ENCODE measurements at regions not wholly inside any gene's neighbourhood (a gene's known extent, or its start where the extent isn't known, plus 50 kb on each side); places are given as distances from the start of the nearest gene placed in this dataset.

DNA sequence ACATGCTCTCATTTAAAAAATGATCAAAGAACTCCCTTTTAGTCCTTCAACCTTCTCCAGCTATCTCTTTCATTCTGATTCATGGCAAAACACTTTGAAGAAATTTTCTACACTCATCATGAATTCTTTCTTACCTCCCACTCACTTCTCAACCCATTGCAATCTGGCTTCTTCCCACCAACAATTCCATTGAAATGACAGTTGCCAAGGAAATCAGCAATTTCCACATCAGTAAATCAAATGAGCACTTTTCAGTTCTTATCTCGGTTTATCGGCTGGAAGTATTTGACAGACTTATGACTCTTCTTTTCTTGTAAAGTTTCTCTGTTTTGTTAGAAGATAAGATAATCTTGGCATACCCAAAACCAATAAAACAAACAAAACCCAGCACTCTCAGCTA is 99.1 kb upstream of the CACNA2D1 start (continued):
- TF ChIP-seq, protein P1, sequence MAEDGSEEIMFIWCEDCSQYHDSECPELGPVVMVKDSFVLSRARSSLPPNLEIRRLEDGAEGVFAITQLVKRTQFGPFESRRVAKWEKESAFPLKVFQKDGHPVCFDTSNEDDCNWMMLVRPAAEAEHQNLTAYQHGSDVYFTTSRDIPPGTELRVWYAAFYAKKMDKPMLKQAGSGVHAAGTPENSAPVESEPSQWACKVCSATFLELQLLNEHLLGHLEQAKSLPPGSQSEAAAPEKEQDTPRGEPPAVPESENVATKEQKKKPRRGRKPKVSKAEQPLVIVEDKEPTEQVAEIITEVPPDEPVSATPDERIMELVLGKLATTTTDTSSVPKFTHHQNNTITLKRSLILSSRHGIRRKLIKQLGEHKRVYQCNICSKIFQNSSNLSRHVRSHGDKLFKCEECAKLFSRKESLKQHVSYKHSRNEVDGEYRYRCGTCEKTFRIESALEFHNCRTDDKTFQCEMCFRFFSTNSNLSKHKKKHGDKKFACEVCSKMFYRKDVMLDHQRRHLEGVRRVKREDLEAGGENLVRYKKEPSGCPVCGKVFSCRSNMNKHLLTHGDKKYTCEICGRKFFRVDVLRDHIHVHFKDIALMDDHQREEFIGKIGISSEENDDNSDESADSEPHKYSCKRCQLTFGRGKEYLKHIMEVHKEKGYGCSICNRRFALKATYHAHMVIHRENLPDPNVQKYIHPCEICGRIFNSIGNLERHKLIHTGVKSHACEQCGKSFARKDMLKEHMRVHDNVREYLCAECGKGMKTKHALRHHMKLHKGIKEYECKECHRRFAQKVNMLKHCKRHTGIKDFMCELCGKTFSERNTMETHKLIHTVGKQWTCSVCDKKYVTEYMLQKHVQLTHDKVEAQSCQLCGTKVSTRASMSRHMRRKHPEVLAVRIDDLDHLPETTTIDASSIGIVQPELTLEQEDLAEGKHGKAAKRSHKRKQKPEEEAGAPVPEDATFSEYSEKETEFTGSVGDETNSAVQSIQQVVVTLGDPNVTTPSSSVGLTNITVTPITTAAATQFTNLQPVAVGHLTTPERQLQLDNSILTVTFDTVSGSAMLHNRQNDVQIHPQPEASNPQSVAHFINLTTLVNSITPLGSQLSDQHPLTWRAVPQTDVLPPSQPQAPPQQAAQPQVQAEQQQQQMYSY (CRISPR knock-in tag; IDR thresholded peaks at IDR 0.05), result no peak
- TF ChIP-seq ZNF263 (CRISPR knock-in tag; IDR thresholded peaks at IDR 0.05; ENCODE audit: low read depth), result no peak
- TF ChIP-seq ZNF671 (CRISPR knock-in tag; IDR thresholded peaks at IDR 0.05), result no peak
- TF ChIP-seq SOX15 (CRISPR knock-in tag; IDR thresholded peaks at IDR 0.05), result no peak
- TF ChIP-seq, protein P2, sequence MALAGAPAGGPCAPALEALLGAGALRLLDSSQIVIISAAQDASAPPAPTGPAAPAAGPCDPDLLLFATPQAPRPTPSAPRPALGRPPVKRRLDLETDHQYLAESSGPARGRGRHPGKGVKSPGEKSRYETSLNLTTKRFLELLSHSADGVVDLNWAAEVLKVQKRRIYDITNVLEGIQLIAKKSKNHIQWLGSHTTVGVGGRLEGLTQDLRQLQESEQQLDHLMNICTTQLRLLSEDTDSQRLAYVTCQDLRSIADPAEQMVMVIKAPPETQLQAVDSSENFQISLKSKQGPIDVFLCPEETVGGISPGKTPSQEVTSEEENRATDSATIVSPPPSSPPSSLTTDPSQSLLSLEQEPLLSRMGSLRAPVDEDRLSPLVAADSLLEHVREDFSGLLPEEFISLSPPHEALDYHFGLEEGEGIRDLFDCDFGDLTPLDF (CRISPR knock-in tag; IDR thresholded peaks at IDR 0.05), result no peak
- TF ChIP-seq, protein P3, sequence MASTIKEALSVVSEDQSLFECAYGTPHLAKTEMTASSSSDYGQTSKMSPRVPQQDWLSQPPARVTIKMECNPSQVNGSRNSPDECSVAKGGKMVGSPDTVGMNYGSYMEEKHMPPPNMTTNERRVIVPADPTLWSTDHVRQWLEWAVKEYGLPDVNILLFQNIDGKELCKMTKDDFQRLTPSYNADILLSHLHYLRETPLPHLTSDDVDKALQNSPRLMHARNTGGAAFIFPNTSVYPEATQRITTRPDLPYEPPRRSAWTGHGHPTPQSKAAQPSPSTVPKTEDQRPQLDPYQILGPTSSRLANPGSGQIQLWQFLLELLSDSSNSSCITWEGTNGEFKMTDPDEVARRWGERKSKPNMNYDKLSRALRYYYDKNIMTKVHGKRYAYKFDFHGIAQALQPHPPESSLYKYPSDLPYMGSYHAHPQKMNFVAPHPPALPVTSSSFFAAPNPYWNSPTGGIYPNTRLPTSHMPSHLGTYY (CRISPR knock-in tag; IDR thresholded peaks at IDR 0.05), result no peak
- TF ChIP-seq SMAD3 (CRISPR knock-in tag; IDR thresholded peaks at IDR 0.05; ENCODE audit: borderline replicate concordance), result no peak
- TF ChIP-seq CREM (CRISPR knock-in tag; IDR thresholded peaks at IDR 0.05), result no peak
- TF ChIP-seq MXD4 (CRISPR knock-in tag; IDR thresholded peaks at IDR 0.05; ENCODE audit: borderline replicate concordance), result no peak
- no peak for TF ChIP-seq FOXK1 (CRISPR knock-in tag; IDR thresholded peaks at IDR 0.05)

DNA sequence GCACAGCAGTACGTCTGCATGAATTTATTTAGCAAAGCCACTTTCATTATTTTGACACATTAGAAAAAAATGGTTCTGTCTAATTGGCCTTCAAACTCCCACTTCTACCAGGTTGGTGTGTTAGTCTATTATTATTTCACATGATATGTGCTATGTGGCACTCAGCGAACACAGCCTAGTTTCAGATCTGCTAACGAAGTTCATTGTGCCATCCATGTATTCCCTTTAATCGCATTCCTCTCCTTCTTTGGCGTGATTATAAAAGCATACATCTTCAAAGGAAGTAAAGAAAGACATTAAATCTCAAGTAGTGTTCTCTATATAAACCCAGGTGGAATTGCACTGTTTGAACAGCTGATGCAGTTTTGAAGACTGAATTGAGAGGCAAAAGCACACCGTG is 96.4 kb upstream of the CACNA2D1 start:
- ChIA-PET CTCF (no interaction called here), POLR2A (no interaction called here)
- ATAC-seq (no peak), DNase-seq (ENCODE audit: low spot score) (no peak)
- TF ChIP-seq, protein P4, sequence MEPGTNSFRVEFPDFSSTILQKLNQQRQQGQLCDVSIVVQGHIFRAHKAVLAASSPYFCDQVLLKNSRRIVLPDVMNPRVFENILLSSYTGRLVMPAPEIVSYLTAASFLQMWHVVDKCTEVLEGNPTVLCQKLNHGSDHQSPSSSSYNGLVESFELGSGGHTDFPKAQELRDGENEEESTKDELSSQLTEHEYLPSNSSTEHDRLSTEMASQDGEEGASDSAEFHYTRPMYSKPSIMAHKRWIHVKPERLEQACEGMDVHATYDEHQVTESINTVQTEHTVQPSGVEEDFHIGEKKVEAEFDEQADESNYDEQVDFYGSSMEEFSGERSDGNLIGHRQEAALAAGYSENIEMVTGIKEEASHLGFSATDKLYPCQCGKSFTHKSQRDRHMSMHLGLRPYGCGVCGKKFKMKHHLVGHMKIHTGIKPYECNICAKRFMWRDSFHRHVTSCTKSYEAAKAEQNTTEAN (CRISPR knock-in tag; IDR thresholded peaks at IDR 0.05), result no peak
- TF ChIP-seq SOX15 (CRISPR knock-in tag; IDR thresholded peaks at IDR 0.05), result no peak
- no peak for TF ChIP-seq ZNF232 (CRISPR knock-in tag; IDR thresholded peaks at IDR 0.05)
- TF ChIP-seq GRHL2 (CRISPR knock-in tag; IDR thresholded peaks at IDR 0.05; ENCODE audit: insufficient replicate concordance, severe bottlenecking), result no peak
- TF ChIP-seq, protein P5, sequence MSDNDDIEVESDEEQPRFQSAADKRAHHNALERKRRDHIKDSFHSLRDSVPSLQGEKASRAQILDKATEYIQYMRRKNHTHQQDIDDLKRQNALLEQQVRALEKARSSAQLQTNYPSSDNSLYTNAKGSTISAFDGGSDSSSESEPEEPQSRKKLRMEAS (CRISPR knock-in tag; IDR thresholded peaks at IDR 0.05), result no peak
- no peak for TF ChIP-seq NFATC4 (CRISPR knock-in tag; IDR thresholded peaks at IDR 0.05)
- no peaks in the 10 kb centered on the region for H3K4me1 Mint-ChIP-seq
- H3K9me3 Mint-ChIP-seq, result peaks cover 5% of the 10 kb centered on the region; the same call in 1 of the 2 replicates
- no peak overlapping the region for H3K4me3 Mint-ChIP-seq
- no peaks in the 10 kb centered on the region for H3K27me3 Mint-ChIP-seq (ENCODE audit: low read depth)
- no peaks in the 10 kb centered on the region for H3K36me3 Mint-ChIP-seq
- no peak overlapping the region for H3K27ac Mint-ChIP-seq

DNA sequence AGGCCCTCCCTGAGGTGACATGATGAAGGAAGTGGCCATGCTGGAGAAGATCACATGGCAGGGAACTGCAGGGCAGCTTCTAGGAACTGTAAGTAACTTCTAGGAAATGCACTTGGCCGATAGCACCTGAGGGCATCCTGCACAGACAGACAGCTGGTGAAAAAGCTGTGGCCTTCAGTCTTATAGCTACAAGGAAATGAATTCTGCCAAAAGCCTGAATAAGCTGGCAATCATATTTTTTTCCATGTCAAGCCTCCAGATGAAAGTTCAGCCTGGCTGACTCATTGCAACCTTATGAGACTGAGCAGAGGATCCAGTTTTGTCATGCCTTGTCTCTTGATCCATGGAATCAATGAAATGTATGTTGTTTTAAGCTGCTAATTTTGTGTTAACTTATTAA is 91.1 kb upstream of the CACNA2D1 start:
- Mint-ChIP-seq H3K9me3 (peaks cover 5% of the 10 kb centered on the region; the same call in 1 of the 2 replicates), H3K27ac (no peak overlapping the region), H3K27me3 (ENCODE audit: low read depth) (no peaks in the 10 kb centered on the region), H3K4me3 (no peak overlapping the region), H3K36me3 (no peaks in the 10 kb centered on the region), H3K4me1 (peaks cover 8% of the 10 kb centered on the region)
- ATAC-seq, result no peak
- ChIA-PET POLR2A (no interaction called here), CTCF (no interaction called here)
- no peak for DNase-seq (ENCODE audit: low spot score)
- TF ChIP-seq, protein P2 (CRISPR knock-in tag; IDR thresholded peaks at IDR 0.05), result no peak
- TF ChIP-seq, protein P6, sequence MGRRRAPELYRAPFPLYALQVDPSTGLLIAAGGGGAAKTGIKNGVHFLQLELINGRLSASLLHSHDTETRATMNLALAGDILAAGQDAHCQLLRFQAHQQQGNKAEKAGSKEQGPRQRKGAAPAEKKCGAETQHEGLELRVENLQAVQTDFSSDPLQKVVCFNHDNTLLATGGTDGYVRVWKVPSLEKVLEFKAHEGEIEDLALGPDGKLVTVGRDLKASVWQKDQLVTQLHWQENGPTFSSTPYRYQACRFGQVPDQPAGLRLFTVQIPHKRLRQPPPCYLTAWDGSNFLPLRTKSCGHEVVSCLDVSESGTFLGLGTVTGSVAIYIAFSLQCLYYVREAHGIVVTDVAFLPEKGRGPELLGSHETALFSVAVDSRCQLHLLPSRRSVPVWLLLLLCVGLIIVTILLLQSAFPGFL (CRISPR knock-in tag; IDR thresholded peaks at IDR 0.05; ENCODE audit: borderline replicate concordance), result no peak
- TF ChIP-seq JUN (CRISPR knock-in tag; IDR thresholded peaks at IDR 0.05) (no peak), TP53 (CRISPR knock-in tag; IDR thresholded peaks at IDR 0.05) (no peak), SMAD3 (CRISPR knock-in tag; IDR thresholded peaks at IDR 0.05; ENCODE audit: borderline replicate concordance) (no peak), NR1H2 (CRISPR knock-in tag; IDR thresholded peaks at IDR 0.05) (no peak), SMAD4 (CRISPR knock-in tag; IDR thresholded peaks at IDR 0.05) (no peak)
- TF ChIP-seq, protein P7, sequence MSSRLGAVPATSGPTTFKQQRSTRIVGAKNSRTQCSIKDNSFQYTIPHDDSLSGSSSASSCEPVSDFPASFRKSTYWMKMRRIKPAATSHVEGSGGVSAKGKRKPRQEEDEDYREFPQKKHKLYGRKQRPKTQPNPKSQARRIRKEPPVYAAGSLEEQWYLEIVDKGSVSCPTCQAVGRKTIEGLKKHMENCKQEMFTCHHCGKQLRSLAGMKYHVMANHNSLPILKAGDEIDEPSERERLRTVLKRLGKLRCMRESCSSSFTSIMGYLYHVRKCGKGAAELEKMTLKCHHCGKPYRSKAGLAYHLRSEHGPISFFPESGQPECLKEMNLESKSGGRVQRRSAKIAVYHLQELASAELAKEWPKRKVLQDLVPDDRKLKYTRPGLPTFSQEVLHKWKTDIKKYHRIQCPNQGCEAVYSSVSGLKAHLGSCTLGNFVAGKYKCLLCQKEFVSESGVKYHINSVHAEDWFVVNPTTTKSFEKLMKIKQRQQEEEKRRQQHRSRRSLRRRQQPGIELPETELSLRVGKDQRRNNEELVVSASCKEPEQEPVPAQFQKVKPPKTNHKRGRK (CRISPR knock-in tag; IDR thresholded peaks at IDR 0.05; ENCODE audit: borderline replicate concordance), result no peak
- TF ChIP-seq, protein P8, sequence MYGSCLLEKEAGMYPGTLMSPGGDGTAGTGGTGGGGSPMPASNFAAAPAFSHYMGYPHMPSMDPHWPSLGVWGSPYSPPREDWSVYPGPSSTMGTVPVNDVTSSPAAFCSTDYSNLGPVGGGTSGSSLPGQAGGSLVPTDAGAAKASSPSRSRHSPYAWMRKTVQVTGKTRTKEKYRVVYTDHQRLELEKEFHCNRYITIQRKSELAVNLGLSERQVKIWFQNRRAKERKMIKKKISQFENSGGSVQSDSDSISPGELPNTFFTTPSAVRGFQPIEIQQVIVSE (CRISPR knock-in tag; IDR thresholded peaks at IDR 0.05; ENCODE audit: borderline replicate concordance), result no peak
